ENCODE measurements at regions not wholly inside any gene's neighbourhood (a gene's known extent, or its start where the extent isn't known, plus 50 kb on each side); places are given as distances from the start of the nearest gene placed in this dataset.

DNA sequence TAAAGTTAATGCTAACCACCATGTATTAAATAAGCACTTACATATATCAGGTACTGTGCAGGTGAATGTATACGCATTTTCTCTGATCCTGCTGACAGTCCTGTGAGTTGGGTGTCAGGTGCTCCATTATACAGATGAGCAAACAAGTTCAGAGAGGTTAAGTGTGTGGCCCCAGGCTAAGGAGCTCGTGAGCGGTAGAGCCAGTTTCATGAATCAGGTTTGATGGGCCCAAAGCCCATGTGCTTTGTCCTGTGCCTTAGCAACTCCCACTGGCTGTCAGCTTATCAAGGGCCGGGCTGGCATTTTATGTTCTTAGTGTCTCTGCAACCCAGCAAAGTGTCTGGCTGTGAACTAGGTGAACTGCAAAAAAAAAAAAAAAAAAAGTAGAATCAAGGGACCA lies 701.2 kb upstream of the TBX3 start:
- Histone ChIP-seq H3K9me1 (replicated peaks; ENCODE audit: control insufficient read depth, extremely low read depth, insufficient read depth, low read length) (no peaks in the 10 kb centered on the region), H4K20me1 (replicated peaks; ENCODE audit: control insufficient read depth, extremely low read depth, insufficient read depth, low read length) (no peaks in the 10 kb centered on the region), H3K36me3 (ENCODE audit: control insufficient read depth in 2 of 2, extremely low read depth in 1 of 2, insufficient read depth in 2 of 2, low read length in 2 of 2) (no peaks in the 10 kb centered on the region), H3K4me3 (replicated peaks in 1 of 3; ENCODE audit: insufficient read depth in 1 of 3, low read depth in 1 of 3, low read length in 3 of 3) (no peak overlapping the region), H3K4me2 (ENCODE audit: insufficient read depth, low read length) (no peak overlapping the region), H2AFZ (ENCODE audit: low read depth, low read length) (no peak overlapping the region), H3K79me2 (ENCODE audit: control insufficient read depth, insufficient read depth, low read length) (no peaks in the 10 kb centered on the region), H3K4me1 (ENCODE audit: control insufficient read depth, extremely low read depth, insufficient read depth, low read length) (no peaks in the 10 kb centered on the region), H3K9ac (replicated peaks; ENCODE audit: extremely low read depth, insufficient read depth, low read length) (no peak overlapping the region), H3K27me3 (ENCODE audit: control insufficient read depth in 2 of 2, insufficient read depth in 2 of 2, low read length in 2 of 2) (no peaks in the 10 kb centered on the region), H3K9me3 (replicated peaks; ENCODE audit: control insufficient read depth, insufficient read depth, low read length) (no peaks in the 10 kb centered on the region), H3K27ac (ENCODE audit: insufficient read depth, low read depth, low read length) (no peak overlapping the region)
- intact Hi-C loops (cut with micrococcal nuclease) = no loop called here
- DNase-seq (ENCODE audit: low read depth, low spot score) (no peak), FAIRE-seq (no peak)
- ChIA-PET POLR2A (no interaction called here), CTCF (interaction anchor here (1.0 kb wide), 1 partner anchor 10 kb away, joined by 4 read pairs; no protein-coding TSS in a partner anchor)
- BruUV-seq (replicated peaks) = no TSS peak
- dilution Hi-C loops (cut with MboI; ENCODE audit: extremely low pct_ligation_motif_present, low sequenced_read_pairs) = no loop called here
- TF ChIP-seq POLR2AphosphoS5 (IDR thresholded peaks at IDR 0.05; ENCODE audit: insufficient read depth, low read depth, low read length) = no peak
- no peak for TF ChIP-seq GATA2 (IDR thresholded peaks at IDR 0.05; ENCODE audit: insufficient read depth, insufficient read length, low read depth, low read length)
- no peak for TF ChIP-seq JUN (IDR thresholded peaks at IDR 0.05; ENCODE audit: borderline replicate concordance, insufficient read depth, insufficient read length, low read depth)
- no peak for TF ChIP-seq POLR2A (IDR thresholded peaks at IDR 0.05; ENCODE audit: low read depth, low read length)
- TF ChIP-seq MAX (IDR thresholded peaks at IDR 0.05; ENCODE audit: insufficient read depth, insufficient read length) = no peak
- TF ChIP-seq MYC (IDR thresholded peaks at IDR 0.05; ENCODE audit: low read depth, low read length) = no peak
- no peak for TF ChIP-seq EZH2 (IDR thresholded peaks at IDR 0.05; ENCODE audit: borderline replicate concordance, low read depth, low read length, severe bottlenecking)
- TF ChIP-seq FOS (IDR thresholded peaks at IDR 0.05; ENCODE audit: borderline replicate concordance, insufficient read depth, low read length) = no peak

GRCh38 chr12:115384391-115384790 lies 700.4 kb upstream of the TBX3 start:
- dilution Hi-C loops (cut with MboI; ENCODE audit: extremely low pct_ligation_motif_present, low sequenced_read_pairs) (no loop called here), intact Hi-C loops (cut with micrococcal nuclease) (no loop called here)
- POLR2A ChIA-PET = no interaction called here
- H3K9ac ChIP-seq (replicated peaks; ENCODE audit: extremely low read depth, insufficient read depth, low read length) = no peak overlapping the region
- H3K4me3 ChIP-seq (replicated peaks in 1 of 3; ENCODE audit: insufficient read depth in 1 of 3, low read depth in 1 of 3, low read length in 3 of 3) = no peak overlapping the region
- BruUV-seq (replicated peaks) = no TSS peak
- H2AFZ ChIP-seq (ENCODE audit: low read depth, low read length) = no peak overlapping the region
- DNase-seq (ENCODE audit: low read depth, low spot score) (no peak), FAIRE-seq (no peak)
- H3K79me2 ChIP-seq (ENCODE audit: control insufficient read depth, insufficient read depth, low read length) = no peaks in the 10 kb centered on the region
- no peak overlapping the region for H3K4me2 ChIP-seq (ENCODE audit: insufficient read depth, low read length)
- H3K4me1 ChIP-seq (ENCODE audit: control insufficient read depth, extremely low read depth, insufficient read depth, low read length) = no peaks in the 10 kb centered on the region
- H3K9me3 ChIP-seq (replicated peaks; ENCODE audit: control insufficient read depth, insufficient read depth, low read length) = no peaks in the 10 kb centered on the region
- no peaks in the 10 kb centered on the region for H3K9me1 ChIP-seq (replicated peaks; ENCODE audit: control insufficient read depth, extremely low read depth, insufficient read depth, low read length)
- CTCF ChIA-PET = no interaction called here
- TF ChIP-seq JUN (IDR thresholded peaks at IDR 0.05; ENCODE audit: borderline replicate concordance, insufficient read depth, insufficient read length, low read depth) (no peak), POLR2A (IDR thresholded peaks at IDR 0.05; ENCODE audit: low read depth, low read length) (no peak), MAX (IDR thresholded peaks at IDR 0.05; ENCODE audit: insufficient read depth, insufficient read length) (no peak)
- no peak overlapping the region for H3K27ac ChIP-seq (ENCODE audit: insufficient read depth, low read depth, low read length)
- no peaks in the 10 kb centered on the region for H4K20me1 ChIP-seq (replicated peaks; ENCODE audit: control insufficient read depth, extremely low read depth, insufficient read depth, low read length)
- no peaks in the 10 kb centered on the region for H3K27me3 ChIP-seq (ENCODE audit: control insufficient read depth in 2 of 2, insufficient read depth in 2 of 2, low read length in 2 of 2)
- H3K36me3 ChIP-seq (ENCODE audit: control insufficient read depth in 2 of 2, extremely low read depth in 1 of 2, insufficient read depth in 2 of 2, low read length in 2 of 2) = no peaks in the 10 kb centered on the region

Measured in endothelial cell of umbilical vein (primary cell).